COLO668 (cell line): ENCODE measurements at regions not wholly inside any gene's neighbourhood (a gene's known extent, or its start where the extent isn't known, plus 50 kb on each side); places are given as distances from the start of the nearest gene placed in this dataset.

ENCODE experiments used
- DNase-seq: peaks from one replicate; lab custom pipeline; 2025; ENCODE audit not compliant: unreplicated experiment; lab: John Stamatoyannopoulos, UW

DNA sequence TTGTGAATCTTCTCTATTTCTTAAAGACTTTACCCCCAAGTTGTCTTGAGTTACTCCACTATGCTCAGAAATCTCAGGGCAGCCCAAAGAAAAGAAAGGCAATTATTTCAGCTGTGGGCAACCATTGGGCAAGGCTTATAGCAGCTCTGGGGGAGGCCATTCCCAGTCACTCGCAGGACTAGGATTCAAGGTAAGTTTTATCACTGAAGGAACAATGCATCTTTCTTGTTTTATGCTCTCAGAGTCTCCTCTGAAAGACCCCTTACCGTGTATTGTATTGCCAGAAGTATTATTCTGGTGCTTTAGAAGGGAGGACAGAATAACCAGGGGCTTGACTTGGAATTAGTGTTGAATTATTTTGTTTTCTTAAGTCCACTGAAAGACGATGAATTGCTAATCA is 586.3 kb upstream of the MAP3K7 start:
- no peak for DNase-seq

DNA sequence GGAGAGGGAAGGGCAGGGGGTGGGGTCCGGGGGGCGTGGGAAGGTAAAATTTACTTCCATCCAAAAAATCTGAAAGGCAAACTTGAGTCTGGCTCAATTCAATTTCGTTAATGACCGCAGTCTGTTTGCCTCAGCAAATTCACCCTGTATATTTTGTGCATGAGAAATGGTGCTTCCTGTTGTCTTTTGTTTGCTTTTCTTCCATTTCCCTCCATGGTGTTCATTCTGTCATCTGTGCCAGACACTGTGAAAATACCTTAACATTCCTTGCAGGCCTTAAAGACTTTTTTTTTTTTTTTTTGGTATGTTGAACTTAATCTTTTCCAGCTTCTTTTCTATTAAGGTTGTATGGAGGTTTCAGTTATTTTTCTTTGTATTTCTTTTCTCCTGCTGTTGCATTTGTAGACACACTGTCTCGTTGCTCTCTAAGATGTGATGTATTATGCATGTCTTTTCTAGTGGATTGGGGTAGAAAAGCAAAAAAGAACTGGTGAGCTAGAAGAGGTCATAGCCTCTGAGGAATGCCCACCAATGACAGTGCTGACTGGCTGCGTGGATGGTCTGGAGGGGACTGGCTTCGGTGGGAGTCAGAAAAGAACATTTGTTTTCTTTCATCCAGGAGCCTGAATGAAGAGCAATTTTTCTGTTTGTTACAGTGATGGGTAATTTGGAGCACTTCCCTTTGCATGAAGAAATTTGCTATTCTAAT is 585.0 kb upstream of the MAP3K7 start:
- DNase-seq: no peak

DNA sequence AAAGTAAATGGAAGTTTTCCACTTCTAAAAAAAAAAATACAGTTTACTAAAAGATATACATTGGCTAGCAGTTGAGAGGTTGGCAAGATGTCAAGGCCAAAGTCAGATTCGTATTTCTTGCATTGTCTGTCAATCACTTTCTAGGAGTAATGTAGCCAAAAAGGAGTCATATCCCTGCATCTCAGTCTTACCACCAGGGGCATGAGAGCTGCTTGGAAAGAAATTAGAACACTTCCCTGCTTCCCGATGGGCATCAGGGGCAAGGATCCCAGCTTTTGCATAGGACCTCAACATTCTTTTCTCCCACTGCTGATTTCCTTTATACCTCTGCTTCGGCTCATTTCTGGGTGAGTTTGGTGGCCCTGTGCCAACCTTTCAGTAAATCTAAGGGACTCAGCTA is 581.0 kb upstream of the MAP3K7 start:
- no peak for DNase-seq

DNA sequence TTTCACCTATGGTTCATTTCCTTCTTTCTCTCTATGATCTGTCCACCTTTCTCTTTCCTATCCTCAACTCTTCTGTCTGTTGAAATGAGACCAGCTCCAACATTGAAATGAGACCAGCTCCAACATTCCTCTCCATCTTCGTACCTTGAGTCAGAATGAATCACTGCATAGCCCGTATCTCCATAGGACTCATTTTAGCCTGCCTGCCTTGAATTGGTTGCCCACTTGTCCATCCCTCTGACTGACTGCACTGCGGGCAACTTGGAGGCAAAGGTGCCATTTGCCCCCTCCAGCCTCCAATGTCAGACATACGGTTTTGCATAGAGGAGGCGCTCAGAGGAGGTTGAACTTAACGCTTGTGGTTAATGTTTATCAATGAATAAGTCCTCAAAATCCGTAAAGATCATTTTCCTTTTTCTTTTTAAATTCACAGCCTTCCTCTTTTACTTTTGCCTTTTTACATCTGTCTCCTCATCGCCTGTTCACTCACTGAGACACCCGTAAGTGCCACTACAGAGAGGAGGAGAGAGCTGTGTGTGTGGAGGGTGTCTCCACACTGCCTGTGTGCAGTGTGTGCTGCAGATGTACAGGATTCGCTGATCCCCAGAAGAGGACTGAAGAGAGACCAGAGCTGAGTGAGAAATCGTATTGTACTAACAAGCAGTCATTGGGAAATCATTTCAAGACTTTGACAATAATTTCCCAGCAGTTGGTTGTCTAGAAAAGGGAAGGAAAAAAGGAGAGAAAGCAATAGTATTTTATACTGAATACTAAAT is 579.6 kb upstream of the MAP3K7 start:
- DNase-seq: no peak

DNA sequence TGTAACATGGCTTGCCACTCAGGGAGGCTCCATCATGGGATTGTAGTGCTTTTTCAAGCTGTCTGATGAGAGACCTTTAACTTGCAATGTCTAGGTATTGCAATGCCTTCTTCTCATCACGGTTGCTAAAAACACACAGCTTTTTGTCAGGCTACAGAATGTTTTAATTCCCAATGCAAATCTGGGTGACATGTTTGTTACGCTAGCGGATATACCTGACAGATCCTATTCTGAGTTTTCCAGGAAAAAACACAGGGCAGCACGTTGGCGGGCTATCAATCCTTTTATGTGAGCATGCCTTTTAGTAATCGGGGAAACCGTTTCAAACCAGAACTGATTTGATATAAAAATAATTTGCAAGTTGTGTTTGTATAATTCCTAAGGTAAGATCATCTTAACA is 577.2 kb upstream of the MAP3K7 start:
- DNase-seq: no peak

DNA sequence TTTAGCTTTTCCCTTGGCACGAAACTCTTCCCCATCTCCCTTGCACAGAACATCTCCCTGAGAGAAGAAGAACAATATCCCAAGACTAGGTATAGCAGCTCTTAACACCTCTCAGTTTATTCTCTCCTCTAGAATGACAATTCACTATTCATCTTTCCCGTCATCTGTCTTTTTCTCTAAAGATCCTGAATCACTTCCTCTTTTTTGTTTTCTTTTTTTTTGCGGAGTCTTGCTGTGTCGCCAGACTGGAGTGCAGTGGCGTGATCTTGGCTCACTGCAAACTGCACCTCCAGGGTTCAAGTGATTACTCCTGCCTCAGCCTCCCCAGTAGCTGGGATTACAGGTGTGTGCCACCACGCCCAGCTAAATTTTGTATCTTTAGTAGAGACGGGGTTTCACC is 574.4 kb upstream of the MAP3K7 start:
- no peak for DNase-seq

DNA sequence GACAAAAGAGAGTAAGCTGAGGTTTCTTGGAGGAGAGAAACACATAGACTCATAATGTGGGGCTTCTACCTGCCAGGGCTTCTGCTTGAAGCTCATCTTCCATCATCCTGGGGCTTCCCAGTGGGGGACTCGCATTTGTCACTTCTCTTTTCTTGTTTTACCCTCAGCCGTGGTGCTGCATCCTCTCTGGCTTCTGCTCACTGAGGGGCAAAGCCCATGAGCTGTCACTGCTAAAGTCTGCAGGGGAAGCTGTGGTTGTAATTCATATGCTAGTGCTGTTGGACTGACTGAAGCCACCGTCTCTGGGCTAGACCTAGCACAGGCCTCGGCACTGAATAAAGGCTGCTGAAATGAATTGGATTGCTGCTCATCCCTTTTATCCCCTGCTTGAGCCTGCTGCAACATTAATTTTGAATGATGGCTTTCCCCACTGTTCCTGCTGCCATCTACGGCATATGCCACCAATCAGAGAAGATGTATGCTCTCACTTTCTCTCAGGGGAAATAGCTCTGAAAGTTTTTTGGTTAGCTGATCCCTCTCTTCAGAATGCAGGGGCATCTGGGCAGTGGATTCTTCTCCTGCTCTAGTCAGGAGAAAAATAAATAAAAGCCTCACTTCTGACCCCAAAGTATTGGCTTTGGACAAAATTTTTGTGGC is 568.4 kb upstream of the MAP3K7 start:
- DNase-seq: no peak

DNA sequence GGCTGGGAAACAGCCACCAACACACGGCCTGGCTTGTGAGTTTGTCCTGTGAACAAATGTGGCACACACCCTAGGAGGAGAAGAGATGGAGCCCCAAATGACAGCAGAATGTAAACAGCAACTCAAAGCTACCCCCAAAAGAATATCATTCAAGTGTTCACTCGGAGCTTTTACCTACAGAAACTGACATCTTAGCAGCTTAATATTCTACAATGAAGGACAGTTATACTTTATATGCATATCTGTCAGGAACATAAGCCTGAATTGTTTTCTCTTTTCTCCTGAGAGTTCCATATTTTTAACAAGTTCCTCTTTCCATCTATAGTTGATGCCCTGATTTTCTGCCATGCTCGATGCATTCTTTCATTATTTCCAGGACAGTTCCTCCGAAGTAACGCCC is 566.0 kb upstream of the MAP3K7 start:
- no peak for DNase-seq

DNA sequence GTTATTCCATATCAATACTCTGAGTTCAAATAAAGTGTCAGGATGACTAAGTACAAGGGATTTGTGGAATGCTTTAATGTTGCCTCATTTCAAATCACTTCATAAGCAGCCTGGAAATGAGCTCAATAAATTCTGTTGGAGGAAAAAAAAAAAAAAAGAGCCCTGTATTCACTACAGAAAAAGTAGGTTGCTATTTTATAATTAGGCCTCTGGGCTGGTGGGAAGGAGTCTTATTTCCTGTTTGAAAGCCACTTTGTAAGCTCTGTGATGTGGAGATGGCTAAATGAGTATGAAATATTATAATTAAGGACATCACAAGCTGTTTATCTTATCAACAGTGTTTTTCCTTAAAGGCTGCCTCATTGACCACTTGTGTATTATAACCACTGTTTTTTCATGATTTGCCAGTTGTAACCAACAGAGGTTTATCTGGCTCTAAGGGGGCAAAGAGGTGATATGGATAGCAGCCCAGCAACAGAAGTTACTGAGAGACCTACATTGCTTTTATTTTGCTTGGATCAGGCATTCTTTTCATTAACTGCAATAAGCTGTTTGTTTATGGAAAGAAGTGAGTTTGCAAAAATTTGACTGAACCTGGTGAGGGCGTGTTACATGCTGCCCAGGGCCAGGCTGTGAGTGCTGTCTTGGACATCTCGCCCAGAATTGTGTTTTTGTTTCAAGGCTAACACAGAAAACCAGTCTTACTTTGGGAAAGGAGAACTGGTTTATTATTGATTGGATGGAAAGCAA is 563.3 kb upstream of the MAP3K7 start:
- DNase-seq: no peak

DNA sequence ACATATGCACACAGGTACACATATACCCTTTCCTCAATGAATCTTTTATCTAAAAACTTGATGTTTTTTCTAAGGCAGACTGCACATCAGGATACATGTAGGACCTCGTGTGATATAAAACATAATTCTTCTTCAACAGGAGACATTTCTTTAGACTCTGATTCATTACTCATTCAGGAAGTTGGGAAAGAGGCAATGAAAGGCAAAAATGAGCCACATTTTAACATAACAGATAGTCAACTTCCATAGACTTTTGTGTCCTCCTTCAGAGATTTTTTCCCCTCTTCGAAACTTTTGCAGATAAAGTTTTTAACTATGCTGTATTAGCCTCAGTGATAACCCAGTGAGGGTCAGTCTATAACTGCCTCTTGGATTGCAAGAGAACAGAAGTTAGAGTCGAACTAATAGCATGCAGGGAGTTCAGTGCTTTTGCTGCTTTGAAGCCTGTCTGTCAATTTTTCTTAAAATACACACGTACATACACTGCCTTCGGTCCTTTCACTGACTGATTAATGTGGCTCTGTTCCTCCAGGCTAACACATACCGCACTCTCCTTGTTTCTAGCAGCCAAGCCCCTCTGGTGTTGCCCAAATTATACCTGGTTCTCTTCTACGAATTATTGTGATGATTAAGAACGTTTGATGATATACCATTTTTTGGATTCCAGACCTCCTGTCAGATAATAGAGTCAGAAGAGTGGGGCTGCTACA is 562.5 kb upstream of the MAP3K7 start:
- DNase-seq: no peak

DNA sequence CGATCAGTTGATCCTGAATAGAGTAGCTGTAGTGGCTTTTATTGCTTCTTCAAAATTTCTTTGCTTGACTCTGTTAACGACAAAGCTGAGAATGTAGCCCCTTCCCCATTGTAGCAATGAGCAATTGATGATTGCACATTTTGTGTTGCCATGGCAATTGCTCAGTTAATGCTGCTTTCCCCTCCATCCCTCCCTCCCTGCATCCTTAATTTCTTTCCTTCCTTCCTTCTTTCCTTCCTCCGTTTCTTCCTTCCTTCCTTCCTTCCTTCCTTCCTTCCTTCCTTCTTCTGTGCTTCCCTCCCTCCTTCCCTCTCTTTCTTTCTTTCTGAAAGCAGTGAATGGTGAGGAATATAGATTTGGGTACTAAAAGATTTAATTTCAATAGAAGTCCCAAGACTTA is 557.3 kb upstream of the MAP3K7 start:
- no peak for DNase-seq

DNA sequence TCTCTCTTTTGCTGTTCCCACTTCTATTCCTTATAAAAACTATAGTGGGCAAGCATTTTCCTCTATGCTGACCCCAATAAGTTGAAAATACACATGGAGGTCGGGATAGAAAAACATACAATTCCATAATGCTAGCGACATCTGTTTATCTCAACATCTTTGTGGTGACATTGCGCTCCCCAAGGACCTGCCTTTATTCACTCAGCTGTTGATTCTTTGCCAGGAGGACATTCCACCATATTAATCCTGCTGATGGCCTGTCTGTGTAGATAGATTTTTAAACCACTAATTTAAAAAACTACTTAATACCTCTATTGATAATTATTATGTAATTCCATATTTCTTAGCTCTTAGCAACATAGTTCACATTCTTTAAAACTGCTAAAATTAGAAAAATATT is 555.3 kb upstream of the MAP3K7 start:
- no peak for DNase-seq

DNA sequence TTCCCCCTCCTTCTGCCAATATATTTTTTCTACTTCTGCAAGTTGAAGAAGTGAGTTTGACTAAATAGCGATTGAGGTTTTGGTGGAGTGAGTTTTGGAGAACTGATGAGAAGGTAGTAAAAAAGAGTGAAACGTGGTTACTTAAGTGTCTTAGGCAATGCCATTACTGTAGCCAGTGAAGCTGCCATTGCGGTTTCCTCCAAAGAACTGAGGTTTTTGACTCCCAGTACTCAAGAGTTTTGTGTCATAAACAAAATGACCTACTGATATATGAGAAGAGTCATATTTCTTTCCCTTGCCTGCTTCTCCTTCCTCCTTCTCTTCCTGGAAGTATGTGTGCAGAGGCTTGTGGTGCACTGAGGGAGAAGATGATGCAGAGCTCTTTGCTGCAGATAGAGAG is 554.5 kb upstream of the MAP3K7 start:
- DNase-seq: no peak

DNA sequence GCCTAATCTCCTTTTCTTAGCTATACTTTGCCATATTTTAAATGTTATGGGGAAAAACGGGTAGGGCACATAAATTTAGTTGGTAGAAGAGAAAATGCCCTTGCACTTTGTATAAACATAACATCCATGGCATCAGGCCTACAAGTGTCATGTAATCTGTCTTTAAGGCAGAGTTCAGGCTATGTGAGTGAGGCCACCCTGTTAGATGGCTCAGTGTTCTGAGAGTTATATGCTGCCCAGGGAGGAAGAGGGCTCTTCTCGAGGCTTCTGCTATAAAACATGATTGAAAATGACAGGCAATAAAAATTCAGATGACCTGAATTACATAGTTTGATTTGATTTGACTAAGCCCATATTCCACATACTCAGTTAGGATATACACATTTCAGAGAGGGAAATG is 553.6 kb upstream of the MAP3K7 start:
- no peak for DNase-seq

DNA sequence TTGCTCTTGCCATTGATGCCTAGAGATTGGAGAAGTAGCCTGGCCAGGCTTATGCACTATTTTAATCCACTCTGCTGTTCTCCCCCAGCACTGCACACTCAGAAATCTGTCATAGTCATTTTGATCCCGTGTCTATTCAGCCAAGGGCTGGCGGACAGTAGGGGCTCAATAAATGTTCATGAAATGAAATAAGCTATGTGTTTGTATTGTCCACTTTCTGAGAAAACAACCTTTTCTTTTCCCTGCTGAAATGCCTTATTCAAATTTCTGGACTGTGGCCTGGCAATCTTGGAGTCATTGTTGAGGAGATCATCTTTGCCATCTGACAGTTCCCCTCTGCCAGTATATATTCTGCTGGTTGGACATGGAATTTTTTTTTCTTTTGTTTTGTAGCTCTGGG is 550.4 kb upstream of the MAP3K7 start:
- no peak for DNase-seq

DNA sequence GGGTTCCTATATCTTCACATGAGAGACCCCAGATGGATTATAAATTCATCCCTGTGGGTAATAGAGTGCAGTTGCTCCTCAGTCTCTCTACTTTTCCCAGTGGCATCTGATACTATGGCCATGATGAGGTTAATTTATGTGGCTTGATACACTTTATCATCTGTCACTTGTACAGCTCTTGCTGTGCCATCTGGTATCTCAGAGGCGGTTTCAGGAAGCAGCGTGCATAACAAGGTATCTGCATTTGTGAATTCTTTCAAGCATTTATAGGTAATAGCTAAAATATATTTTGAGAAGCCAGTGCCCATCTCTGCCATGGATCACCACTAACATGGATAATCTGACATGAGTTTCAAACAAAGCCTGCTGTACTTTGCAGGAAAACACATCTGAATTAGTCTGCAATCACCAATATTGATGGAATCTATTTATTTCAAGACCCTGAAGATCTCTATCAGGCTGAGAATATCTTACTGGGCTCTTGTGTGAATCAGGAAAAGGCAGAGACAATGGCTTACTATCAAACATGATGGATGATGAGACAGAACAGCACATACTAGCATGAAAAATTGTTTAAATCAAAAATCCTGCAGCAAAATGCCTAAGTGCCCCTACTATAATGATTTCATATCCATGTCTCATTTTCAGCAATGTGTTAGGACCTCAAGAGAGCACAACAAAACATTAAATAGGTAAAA is 548.7 kb upstream of the MAP3K7 start:
- no peak for DNase-seq

DNA sequence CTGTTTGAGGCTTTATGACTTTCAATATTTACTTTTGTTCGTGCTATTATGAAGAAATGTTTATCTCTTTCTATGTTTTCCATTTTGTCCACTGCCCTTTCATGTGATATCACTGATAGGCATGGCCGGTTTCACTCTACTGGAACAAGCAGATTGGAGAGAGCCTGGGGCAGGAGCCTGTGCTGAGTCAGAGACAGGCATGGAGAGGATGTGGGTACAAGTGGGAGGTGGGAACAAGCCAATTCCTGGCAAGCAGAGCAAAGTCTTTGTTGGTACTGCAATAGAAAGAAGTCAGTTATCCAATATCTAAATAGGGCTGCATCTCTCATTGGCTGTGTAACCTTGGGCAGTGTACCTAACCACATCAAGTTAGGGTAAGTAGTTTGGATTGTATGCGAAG is 545.6 kb upstream of the MAP3K7 start:
- peak; percentile 13 for DNase-seq

DNA sequence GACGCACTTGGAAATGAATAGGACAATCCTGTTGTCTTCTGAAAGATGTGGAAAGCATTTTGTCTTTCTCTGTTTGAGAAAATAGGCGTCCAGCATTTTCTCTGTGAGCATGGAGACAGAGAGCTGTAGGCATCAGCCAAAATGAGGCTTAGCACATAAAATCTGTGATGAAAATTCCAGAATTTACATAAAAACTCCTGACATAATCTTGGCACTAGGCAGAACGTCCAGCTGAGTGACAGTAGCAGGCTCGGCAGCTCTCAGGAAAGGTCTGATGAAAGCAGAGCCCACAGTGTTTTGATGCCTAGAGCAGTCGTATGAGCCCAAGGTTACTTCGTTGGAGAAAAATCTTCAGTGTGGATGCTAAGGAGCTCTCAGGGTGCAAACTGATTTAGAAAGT is 543.3 kb upstream of the MAP3K7 start:
- DNase-seq: no peak

DNA sequence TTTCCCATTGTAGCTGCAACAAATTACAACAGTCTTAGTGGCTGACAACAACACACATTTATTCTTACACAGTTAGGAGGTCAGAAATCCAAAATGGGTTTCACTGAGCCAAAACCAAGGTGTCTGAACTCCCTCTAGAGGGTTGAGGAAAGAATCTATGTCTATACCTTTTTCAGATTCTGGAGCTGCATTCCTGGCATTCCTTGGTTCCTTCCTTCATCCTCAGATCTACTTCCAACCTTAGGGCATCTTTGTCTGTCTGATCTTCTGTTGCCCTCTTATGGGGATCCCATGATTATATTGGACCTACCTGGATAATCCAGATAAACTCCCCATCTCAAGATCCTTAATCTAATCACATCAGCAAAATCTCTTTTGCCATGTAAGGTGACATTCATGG is 540.9 kb upstream of the MAP3K7 start:
- DNase-seq: no peak

DNA sequence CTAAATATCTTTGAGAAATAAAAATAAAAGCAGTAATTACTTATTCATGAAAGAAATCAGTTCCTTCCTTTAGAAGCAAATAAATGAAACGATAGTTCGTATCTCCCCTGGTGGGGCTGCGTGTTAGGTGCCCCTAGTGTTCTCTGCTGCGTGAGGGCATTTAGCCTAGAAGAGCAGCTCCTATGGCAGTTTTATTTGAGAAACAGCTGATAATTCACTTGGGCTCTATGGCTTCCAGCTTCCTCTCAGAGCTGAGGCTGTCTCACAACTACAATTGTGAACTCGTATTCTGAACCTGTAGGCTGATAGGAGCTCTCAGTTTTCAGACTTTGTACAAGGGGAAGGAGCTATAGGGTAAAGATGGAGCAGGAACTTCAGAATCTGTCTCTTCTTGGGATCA is 540.0 kb upstream of the MAP3K7 start:
- DNase-seq: no peak
